CD4-positive, alpha-beta memory T cell (primary cell): ENCODE measurements at regions not wholly inside any gene's neighbourhood (a gene's known extent, or its start where the extent isn't known, plus 50 kb on each side); places are given as distances from the start of the nearest gene placed in this dataset.

ENCODE experiments used
- CTCF ChIA-PET: fragments of 350-600 bp; sonication (Branson Sonifier 250); formaldehyde crosslinking; loops from one replicate; lab custom pipeline; 2021; ENCODE audit warnings: inconsistent platforms; ENCODE audit not compliant: partially characterized antibody; lab: Charles Lee
- POLR2A ChIA-PET: fragments of 350-600 bp; sonication (Branson Sonifier 250); formaldehyde crosslinking; loops from one replicate; lab custom pipeline; 2021; ENCODE audit not compliant: partially characterized antibody; lab: Charles Lee
- DNase-seq, 5 donors: peaks; one replicate each; pipeline versions ENCODE4 v3.0.0 to v3.0.0-alpha.2; 2020 to 2022; ENCODE audit warnings: mixed read lengths in 1 of 5
- H3K27ac ChIP-seq: one replicate; pipeline ENCODE4 v1.7.0; 2013; ENCODE audit warnings: low read depth, low read length
- H3K27me3 ChIP-seq: 2 replicates; pipeline ENCODE4 v1.7.0; 2013; ENCODE audit warnings: mild to moderate bottlenecking, low read length, moderate library complexity; ENCODE audit not compliant: insufficient read depth
- H3K36me3 ChIP-seq: 2 replicates; pipeline ENCODE4 v1.7.0; 2013; ENCODE audit warnings: mild to moderate bottlenecking, low read length, moderate library complexity; ENCODE audit not compliant: insufficient read depth
- H3K4me1 ChIP-seq: 2 replicates; pipeline ENCODE4 v1.7.0; 2013; ENCODE audit warnings: mild to moderate bottlenecking, low read length, moderate library complexity; ENCODE audit not compliant: insufficient read depth
- H3K4me3 ChIP-seq, 2 donors: one replicate each; pipeline ENCODE4 v1.7.0; 2013; ENCODE audit warnings: low read length in 2 of 2, mild to moderate bottlenecking in 1 of 2
- H3K9me3 ChIP-seq, 2 donors: one replicate each; pipeline ENCODE4 v1.7.0; 2013; ENCODE audit warnings: low read length in 2 of 2, control low read depth in 1 of 2; ENCODE audit not compliant: control insufficient read depth in 1 of 2
- H3K27ac Mint-ChIP-seq, 7 donors: one replicate each; pipeline ENCODE4 v1.8.0; 2020 to 2021; ENCODE audit warnings: mixed read lengths in 7 of 7, mild to moderate bottlenecking in 6 of 7, inconsistent platforms in 3 of 7, moderate library complexity in 3 of 7
- H3K27me3 Mint-ChIP-seq, 2 donors: one replicate each; pipeline ENCODE4 v1.8.0; 2020 to 2021; ENCODE audit warnings: mixed read lengths in 2 of 2
- H3K36me3 Mint-ChIP-seq, 2 donors: one replicate each; pipeline ENCODE4 v1.8.0; 2020 to 2021; ENCODE audit warnings: mixed read lengths in 2 of 2, inconsistent platforms in 1 of 2, mild to moderate bottlenecking in 1 of 2
- H3K4me1 Mint-ChIP-seq, 4 donors: one replicate each; pipeline ENCODE4 v1.8.0; 2020 to 2021; ENCODE audit warnings: mixed read lengths in 4 of 4, mild to moderate bottlenecking in 1 of 4
- H3K4me3 Mint-ChIP-seq, 8 donors: one replicate each; pipeline ENCODE4 v1.8.0; 2020 to 2021; ENCODE audit warnings: mixed read lengths in 8 of 8, mild to moderate bottlenecking in 7 of 8, moderate library complexity in 6 of 8, inconsistent platforms in 3 of 8
- H3K9me3 Mint-ChIP-seq, 8 donors: one replicate each; pipeline ENCODE4 v1.8.0; 2020 to 2021; ENCODE audit warnings: mixed read lengths in 8 of 8, mild to moderate bottlenecking in 5 of 8, inconsistent platforms in 3 of 8, moderate library complexity in 1 of 8
- intact Hi-C: fragments of 100-400 bp; cut with micrococcal nuclease; formaldehyde crosslinking; loops from one replicate; pipeline ENCODE4 v1.15.1; 2023

DNA sequence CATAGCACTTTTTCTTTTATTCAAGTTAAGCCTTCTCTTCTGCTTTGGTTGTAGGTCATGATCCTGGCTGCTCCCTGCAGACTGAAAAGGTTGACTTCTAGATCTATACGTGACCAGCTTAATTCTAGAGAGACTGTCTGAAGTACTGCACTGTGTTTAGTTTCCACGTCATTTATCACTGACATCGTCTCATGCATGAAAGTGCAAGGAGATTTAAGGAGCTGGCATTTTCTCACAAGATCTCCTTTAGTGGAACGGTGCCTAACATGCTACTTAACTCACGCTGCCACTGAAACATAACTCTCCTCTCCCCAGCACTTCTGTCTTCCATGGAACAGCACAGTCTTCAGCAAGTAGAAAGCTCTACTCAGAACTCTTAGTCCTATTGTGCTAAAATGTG lies 583.0 kb upstream of the KLHL29 start:
- Mint-ChIP-seq H3K36me3 (no peaks in the 10 kb centered on the region), H3K27ac (no peak overlapping the region), H3K4me3 (no peak overlapping the region), H3K27me3 (no peaks in the 10 kb centered on the region), H3K9me3 (peaks cover 0 to 34% (median 14%) of the 10 kb centered on the region in 8 donors), H3K4me1 (no peaks in the 10 kb centered on the region)
- Histone ChIP-seq H3K9me3 (no peaks in the 10 kb centered on the region), H3K27ac (no peak overlapping the region), H3K36me3 (no peaks in the 10 kb centered on the region), H3K27me3 (no peaks in the 10 kb centered on the region), H3K4me1 (no peaks in the 10 kb centered on the region), H3K4me3 (no peak overlapping the region)
- CTCF ChIA-PET: no interaction called here
- intact Hi-C loops: no loop called here
- DNase-seq: no peak
- POLR2A ChIA-PET: no interaction called here

DNA sequence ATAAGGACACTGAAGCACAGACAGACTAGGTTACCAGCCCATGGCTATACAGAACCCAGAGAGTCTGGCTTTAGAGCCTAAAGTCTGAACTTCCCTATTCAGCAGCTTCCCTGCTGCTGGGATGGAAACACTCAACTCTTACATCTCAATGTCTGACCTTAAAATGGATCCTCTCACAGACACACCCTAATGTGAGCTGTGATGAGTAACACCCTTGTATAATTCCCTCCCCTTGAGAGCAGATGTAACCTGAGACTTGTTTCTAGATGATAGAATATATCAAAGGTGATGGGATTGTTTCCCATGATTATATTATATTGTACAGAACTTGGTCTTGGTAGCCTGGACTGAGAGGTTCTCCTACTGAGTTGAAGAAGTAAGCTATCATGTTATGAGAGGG lies 577.1 kb upstream of the KLHL29 start:
- H3K36me3 Mint-ChIP-seq: no peaks in the 10 kb centered on the region
- peaks cover 0 to 48% (median 14%) of the 10 kb centered on the region in 8 donors for H3K9me3 Mint-ChIP-seq
- H3K27me3 Mint-ChIP-seq: no peaks in the 10 kb centered on the region
- peaks cover 0 to 1% (median 0%) of the 10 kb centered on the region in 4 donors for H3K4me1 Mint-ChIP-seq
- ChIA-PET POLR2A (no interaction called here), CTCF (no interaction called here)
- Histone ChIP-seq H3K4me1 (no peaks in the 10 kb centered on the region), H3K9me3 (peaks cover 0 to 7% of the 10 kb centered on the region in 2 donors), H3K27ac (no peak overlapping the region), H3K4me3 (no peak overlapping the region), H3K27me3 (no peaks in the 10 kb centered on the region), H3K36me3 (no peaks in the 10 kb centered on the region)
- H3K27ac Mint-ChIP-seq: no peak overlapping the region
- no peak overlapping the region for H3K4me3 Mint-ChIP-seq
- intact Hi-C loops: no loop called here
- DNase-seq: no peak

- Histone ChIP-seq H3K9me3 (peaks cover 0 to 7% of the 10 kb centered on the region in 2 donors), H3K27me3 (no peaks in the 10 kb centered on the region), H3K36me3 (no peaks in the 10 kb centered on the region), H3K4me1 (no peaks in the 10 kb centered on the region), H3K4me3 (no peak overlapping the region), H3K27ac (no peak overlapping the region)
- POLR2A ChIA-PET: no interaction called here
- Mint-ChIP-seq H3K9me3 (peaks cover 0 to 28% (median 7%) of the 10 kb centered on the region in 8 donors), H3K4me1 (peaks cover 0 to 2% (median under 1%) of the 10 kb centered on the region in 4 donors), H3K27me3 (no peaks in the 10 kb centered on the region), H3K27ac (no peak overlapping the region), H3K36me3 (no peaks in the 10 kb centered on the region), H3K4me3 (no peak overlapping the region)
- CTCF ChIA-PET: no interaction called here
- intact Hi-C loops: no loop called here
- no peak for DNase-seq
Measured at GRCh38 chr2:22810602-22811001, 574.4 kb upstream of the KLHL29 start.

DNA sequence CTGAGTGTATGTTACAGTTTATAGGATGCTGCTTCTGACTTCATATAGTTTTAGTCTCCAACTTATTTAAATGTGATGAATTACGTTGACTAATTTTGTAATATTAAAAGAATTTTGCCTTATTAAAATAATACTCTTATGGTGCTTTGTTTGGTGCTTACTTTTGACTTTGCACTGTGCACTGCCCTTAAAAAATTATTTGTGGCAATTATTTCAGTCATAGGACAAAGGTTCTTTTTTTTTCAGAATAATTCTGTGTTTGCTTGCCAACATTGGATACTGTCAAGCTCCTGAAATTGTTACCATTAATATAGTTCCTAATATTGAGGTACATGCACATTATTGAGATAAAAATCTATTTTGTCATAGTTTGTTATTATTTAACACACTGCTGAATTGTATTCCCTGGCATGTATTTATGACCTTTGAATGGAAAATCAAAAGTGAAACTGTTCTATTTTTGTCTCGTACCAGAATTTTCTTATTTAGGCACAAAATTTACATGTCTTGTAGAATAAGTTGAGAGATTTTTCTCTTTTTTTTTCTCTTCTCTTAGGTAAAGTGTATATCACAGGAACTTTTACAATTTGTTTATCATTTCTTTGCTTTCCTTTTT lies 572.8 kb upstream of the KLHL29 start:
- Mint-ChIP-seq H3K4me3 (no peak overlapping the region), H3K4me1 (peaks cover 0 to 2% (median under 1%) of the 10 kb centered on the region in 4 donors), H3K36me3 (no peaks in the 10 kb centered on the region), H3K27me3 (no peaks in the 10 kb centered on the region), H3K9me3 (peaks cover 0 to 16% (median 2%) of the 10 kb centered on the region in 8 donors), H3K27ac (no peak overlapping the region)
- DNase-seq: no peak
- ChIA-PET CTCF (no interaction called here), POLR2A (no interaction called here)
- Histone ChIP-seq H3K27ac (no peak overlapping the region), H3K4me1 (no peaks in the 10 kb centered on the region), H3K27me3 (no peaks in the 10 kb centered on the region), H3K36me3 (no peaks in the 10 kb centered on the region), H3K9me3 (peaks cover 0 to 7% of the 10 kb centered on the region in 2 donors), H3K4me3 (no peak overlapping the region)
- intact Hi-C loops: no loop called here

- ChIA-PET POLR2A (no interaction called here), CTCF (no interaction called here)
- H3K4me3 Mint-ChIP-seq: no peak overlapping the region
- H3K4me1 Mint-ChIP-seq: peaks cover 0 to 2% (median 0%) of the 10 kb centered on the region in 4 donors
- H3K9me3 Mint-ChIP-seq: peaks cover 0 to 5% (median 0%) of the 10 kb centered on the region in 8 donors
- intact Hi-C loops: no loop called here
- no peak overlapping the region for H3K4me3 ChIP-seq
- no peak overlapping the region for H3K27ac ChIP-seq
- no peak overlapping the region for H3K27ac Mint-ChIP-seq
- H3K36me3 Mint-ChIP-seq: no peaks in the 10 kb centered on the region
- H3K27me3 Mint-ChIP-seq: peaks cover 0 to 2% of the 10 kb centered on the region in 2 donors
- H3K36me3 ChIP-seq: no peaks in the 10 kb centered on the region
- H3K27me3 ChIP-seq: no peaks in the 10 kb centered on the region
- DNase-seq: no peak
- H3K4me1 ChIP-seq: no peaks in the 10 kb centered on the region
- H3K9me3 ChIP-seq: no peaks in the 10 kb centered on the region
Measured at GRCh38 chr2:22817197-22817596, 567.8 kb upstream of the KLHL29 start.

GRCh38 chr2:22821458-22821857 lies 563.5 kb upstream of the KLHL29 start:
- intact Hi-C loops: no loop called here
- H3K27me3 Mint-ChIP-seq: peaks cover 0 to 2% of the 10 kb centered on the region in 2 donors
- no peak for DNase-seq
- peaks cover 0 to 11% (median 2%) of the 10 kb centered on the region in 8 donors for H3K9me3 Mint-ChIP-seq
- no peak overlapping the region for H3K4me3 Mint-ChIP-seq
- Histone ChIP-seq H3K4me3 (no peak overlapping the region), H3K27me3 (no peaks in the 10 kb centered on the region), H3K27ac (no peak overlapping the region), H3K4me1 (no peaks in the 10 kb centered on the region), H3K36me3 (no peaks in the 10 kb centered on the region), H3K9me3 (no peaks in the 10 kb centered on the region)
- no peaks in the 10 kb centered on the region for H3K4me1 Mint-ChIP-seq
- ChIA-PET CTCF (no interaction called here), POLR2A (no interaction called here)
- no peak overlapping the region for H3K27ac Mint-ChIP-seq
- no peaks in the 10 kb centered on the region for H3K36me3 Mint-ChIP-seq

GRCh38 chr2:22822835-22823234 lies 562.1 kb upstream of the KLHL29 start:
- Histone ChIP-seq H3K27me3 (no peaks in the 10 kb centered on the region), H3K36me3 (no peaks in the 10 kb centered on the region), H3K4me3 (no peak overlapping the region), H3K9me3 (no peaks in the 10 kb centered on the region), H3K4me1 (no peaks in the 10 kb centered on the region), H3K27ac (no peak overlapping the region)
- no peak overlapping the region for H3K27ac Mint-ChIP-seq
- H3K4me3 Mint-ChIP-seq: no peak overlapping the region
- no peaks in the 10 kb centered on the region for H3K36me3 Mint-ChIP-seq
- H3K9me3 Mint-ChIP-seq: peaks cover 0 to 11% (median 2%) of the 10 kb centered on the region in 8 donors
- H3K27me3 Mint-ChIP-seq: peaks cover 0 to 2% of the 10 kb centered on the region in 2 donors
- H3K4me1 Mint-ChIP-seq: no peaks in the 10 kb centered on the region
- no peak for DNase-seq
- CTCF ChIA-PET: no interaction called here
- POLR2A ChIA-PET: no interaction called here
- intact Hi-C loops: no loop called here
